ENCODE measurements at regions not wholly inside any gene's neighbourhood (a gene's known extent, or its start where the extent isn't known, plus 50 kb on each side); places are given as distances from the start of the nearest gene placed in this dataset.
"Not testable (repeated sequence)": the region's sequence is repeated elsewhere in the genome, so short reads cannot be mapped to it uniquely, and the experiment has no call there.

DNA sequence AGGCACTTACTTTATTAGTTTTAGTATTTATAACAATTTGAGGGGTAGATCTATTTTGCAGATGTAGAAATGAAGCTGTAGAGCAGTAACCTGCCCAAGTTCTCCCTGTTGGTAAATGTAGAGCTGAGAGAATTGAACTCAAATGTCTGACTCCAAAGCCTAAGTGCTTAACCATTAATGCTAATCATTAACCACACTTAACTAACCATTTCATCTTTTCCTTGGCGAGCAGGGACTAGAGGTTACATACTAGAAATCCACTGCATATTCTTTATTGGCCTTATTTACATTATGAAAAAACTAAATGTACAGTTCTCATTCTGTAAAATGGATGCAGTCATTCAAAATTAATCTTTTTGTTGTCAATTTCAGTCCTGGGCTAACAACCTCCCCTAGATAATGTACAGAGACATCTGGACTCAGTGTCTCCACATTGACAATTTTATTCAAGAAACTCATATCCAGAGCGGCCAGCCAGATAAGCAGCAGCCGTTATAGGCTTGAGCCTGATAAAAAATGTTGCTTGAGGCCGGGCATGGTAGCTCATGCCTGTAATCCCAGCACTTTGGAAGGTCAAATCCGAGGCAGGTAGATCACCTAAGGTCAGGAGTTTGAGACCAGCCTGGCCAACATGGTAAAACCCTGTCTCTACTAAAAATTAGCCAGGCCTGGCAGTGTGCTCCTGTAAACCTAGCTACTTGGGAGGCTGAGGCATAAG is 76.7 kb upstream of the PICALM start:
- DNase-seq: no peak

DNA sequence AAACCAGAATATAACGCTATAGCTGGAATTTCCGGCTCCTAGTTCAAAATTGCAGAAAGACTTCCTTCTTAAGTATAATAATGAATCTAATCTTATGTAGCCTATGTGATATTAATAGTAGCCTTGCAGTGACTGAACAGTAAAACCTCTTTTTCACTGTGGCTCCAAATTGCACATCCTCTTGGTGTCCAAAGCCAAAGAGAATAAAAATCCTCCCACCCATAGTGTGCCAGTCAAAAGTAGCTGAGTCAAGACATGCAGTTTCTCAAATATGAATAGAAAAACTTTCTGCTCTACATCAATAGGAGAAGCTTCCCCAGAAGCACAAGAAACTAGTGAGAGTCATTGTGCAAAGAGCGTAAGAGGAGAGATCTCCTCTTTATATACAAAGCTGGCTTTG is 76.0 kb upstream of the PICALM start:
- DNase-seq: no peak

DNA sequence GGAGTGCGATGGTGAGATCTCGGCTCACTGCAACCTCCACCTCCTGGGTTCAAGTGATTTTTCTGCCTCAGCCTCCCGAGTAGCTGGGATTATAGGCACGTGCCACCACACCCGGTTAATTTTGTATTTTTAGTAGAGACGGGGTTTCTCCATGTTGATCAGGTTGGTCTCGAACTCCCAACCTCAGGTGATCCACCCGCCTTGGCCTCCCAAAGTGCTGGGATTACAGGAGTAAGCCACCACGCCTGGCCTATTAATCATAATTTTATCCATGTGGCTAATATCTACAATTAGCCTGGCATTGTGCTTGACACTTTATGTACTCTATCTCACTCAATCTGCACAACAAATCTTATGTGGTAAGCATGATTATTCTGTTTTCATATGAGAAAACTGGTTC is 75.2 kb upstream of the PICALM start:
- DNase-seq: not testable (repeated sequence)

- DNase-seq: no peak
Measured at GRCh38 chr11:86143087-86144030, 74.5 kb upstream of the PICALM start.

GRCh38 chr11:86142170-86142569 is 73.3 kb upstream of the PICALM start:
- DNase-seq: no peak

DNA sequence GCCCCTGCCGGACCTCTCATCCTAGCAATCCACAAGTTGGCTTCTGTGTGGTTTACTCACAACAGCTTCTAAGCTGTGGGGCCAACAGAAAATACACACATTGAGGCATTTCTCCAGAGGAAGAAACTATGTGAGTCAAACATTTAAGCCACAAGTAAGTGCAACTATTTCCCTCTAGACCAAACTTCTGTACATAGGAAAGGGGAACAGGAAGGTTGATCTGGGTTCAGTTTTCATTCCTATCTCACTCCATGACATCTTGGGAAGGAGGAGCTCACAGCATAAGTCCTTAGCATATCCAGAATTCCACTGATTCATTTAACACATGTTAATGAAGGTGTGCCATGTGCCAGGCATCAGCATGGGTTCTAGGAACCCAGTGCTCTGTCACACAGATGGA is 72.8 kb upstream of the PICALM start:
- no peak for DNase-seq

GRCh38 chr11:86140334-86140990 is 71.6 kb upstream of the PICALM start:
- no peak for DNase-seq

- no peak for DNase-seq
Measured at GRCh38 chr11:86138958-86139357, 70.1 kb upstream of the PICALM start.

DNA sequence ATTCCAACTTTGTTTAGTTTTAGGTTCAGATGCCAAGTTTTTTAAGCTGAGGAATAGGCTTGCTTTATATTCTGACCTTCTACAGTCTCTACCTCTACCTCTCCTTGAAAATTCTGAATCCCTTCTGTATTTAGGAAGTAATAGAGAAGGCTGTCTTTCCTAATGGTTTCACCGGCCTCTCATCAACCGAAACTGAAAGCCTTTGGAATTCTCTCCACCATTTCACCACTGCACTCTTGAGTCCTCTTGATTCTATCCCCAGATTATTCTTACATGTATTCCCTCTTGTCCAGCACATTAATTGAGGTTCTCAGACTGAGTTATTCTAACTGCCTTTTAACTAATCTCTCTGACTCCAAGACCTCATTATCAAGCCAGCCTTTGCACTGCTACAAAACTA is 67.7 kb upstream of the PICALM start:
- no peak for DNase-seq

DNA sequence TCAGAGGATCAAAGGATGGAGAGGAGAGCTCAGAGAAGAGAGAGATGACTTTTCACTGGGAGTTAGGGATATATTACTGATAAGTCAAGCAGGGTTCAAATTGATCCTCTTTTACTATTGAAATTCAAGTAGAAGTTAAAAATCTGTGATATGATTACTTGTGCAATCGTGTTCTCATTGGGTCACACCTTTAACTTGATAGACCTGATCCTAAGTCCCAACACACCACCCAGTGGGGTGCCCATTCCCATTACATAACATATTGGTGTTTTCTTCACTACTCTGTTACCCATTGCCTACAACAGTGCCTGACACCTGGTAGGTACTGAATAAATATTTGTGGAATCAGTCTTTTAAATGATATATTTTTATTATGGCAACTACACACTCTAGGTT is 66.4 kb upstream of the PICALM start:
- no peak for DNase-seq

GRCh38 chr11:86134580-86135318 is 65.9 kb upstream of the PICALM start:
- no peak for DNase-seq

GRCh38 chr11:86132667-86133249 is 63.9 kb upstream of the PICALM start:
- DNase-seq: no peak

GRCh38 chr11:86129740-86130540 is 61.1 kb upstream of the PICALM start:
- no peak for DNase-seq

- DNase-seq: no peak
Measured at GRCh38 chr11:86128914-86129313, 60.0 kb upstream of the PICALM start.

- no peak for DNase-seq
Measured at GRCh38 chr11:86126862-86127261, 58.0 kb upstream of the PICALM start.

DNA sequence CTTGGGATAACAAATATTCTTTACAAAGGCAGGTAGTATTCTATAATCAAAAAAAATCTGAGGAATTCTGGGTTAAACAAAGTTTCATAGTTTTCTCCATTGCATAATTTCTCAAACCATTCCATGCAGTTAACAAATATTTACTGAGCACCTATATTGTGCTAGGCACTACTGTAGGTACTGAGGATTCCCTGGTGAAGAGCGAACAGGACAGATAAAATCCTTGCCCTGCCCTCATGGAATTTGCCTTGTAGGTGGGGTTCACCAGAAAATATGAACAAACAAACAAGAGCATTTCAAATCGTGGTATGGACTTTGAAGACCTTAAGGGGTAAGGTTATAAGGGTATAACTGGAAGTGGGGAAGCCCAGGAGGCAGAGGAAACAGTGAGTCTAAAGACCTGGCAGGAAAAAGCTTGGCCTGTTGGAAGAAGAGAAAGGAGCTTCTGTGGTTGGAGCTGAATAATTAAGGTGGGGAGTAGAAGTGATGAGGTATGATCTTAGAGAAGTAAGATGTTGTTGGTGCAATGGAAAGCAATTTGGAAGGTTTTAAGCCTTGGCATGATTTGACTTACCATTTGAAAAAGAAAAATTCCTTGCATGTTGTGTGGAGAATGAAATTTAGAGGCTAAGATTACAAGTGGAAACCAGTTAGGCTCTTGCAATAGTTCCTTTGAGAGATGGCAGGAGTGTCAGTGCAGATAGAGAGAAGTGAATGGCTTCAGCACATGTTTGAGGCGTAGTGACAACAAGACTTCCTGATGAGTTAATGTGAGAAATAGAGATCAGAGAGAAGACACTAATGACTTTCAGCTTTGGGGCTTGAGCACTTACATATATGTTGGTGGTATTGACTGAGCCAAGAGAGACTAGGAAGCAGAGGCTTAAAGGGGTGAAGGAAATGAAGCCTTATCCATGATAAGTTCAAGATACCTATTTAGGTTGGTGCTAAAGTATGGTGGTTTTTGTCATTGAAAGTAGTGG is 55.7 kb upstream of the PICALM start:
- DNase-seq: no peak

- no peak for DNase-seq
Measured at GRCh38 chr11:86122773-86123172, 53.9 kb upstream of the PICALM start.

DNA sequence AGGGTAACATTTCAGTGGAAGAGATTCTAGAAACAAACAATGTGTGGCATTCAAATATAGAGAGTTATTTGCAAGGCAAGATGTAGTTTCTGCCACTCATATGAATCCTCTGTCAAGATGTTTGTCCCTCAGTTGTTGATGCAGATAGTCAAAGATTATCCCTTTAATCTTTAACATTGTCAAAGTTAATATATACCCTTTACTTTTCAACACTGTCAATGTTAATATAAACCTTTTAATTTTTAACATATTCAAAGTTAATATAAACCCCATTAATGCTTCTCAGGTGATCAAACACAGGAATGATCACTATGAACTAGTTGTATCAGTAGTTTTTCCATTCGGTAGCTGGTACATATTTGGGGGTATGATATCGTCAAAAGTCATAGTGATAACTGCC is 51.9 kb upstream of the PICALM start:
- DNase-seq: no peak

- no peak for DNase-seq
Measured at GRCh38 chr11:86119906-86120305, 51.0 kb upstream of the PICALM start.

DNA sequence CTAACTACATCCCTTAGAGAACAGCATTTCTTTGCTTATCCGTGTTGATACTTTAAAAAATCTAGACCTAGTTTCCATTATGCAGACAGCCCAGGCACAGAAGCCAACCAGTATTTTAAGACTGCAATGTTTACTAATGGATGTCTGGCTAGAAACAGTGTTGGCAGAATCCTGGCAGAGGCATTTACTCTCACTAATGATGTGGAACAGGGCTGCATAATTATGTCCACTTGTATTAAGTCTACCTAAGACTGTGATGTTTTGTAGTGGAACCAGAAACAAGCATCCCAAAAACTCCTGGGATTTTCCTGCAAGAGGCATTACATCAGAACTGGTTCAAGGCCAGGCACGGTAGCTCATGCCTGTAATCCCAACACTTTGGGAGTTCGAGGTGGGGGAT is 50.2 kb upstream of the PICALM start:
- no peak for DNase-seq

Data from fibroblast of skin of back (primary cell).